WTC11 (cell line): ENCODE measurements at regions not wholly inside any gene's neighbourhood (a gene's known extent, or its start where the extent isn't known, plus 50 kb on each side); places are given as distances from the start of the nearest gene placed in this dataset.

Experiments used
- ATAC-seq: fragments of 200-7000 bp; cut with Tn5 transposase; 2 replicates; pipeline ENCODE4 v1.10.0; 2021; ENCODE audit warnings: mild to moderate bottlenecking, moderate library complexity
- CTCF ChIA-PET: fragments of 300-600 bp; sonication (Branson Sonifier 250); formaldehyde crosslinking; loops from one replicate; lab custom pipeline; 2021; ENCODE audit warnings: antibody characterized with exemption; lab: Charles Lee
- POLR2A ChIA-PET: fragments of 350-600 bp; sonication (Branson Sonifier 250); formaldehyde crosslinking; loops from one replicate; lab custom pipeline; 2021; ENCODE audit warnings: antibody characterized with exemption; lab: Charles Lee
- DNase-seq: peaks from one replicate; pipeline ENCODE4 v3.0.0; 2021; ENCODE audit warnings: low spot score
- H3K27ac Mint-ChIP-seq: 2 replicates; pipeline ENCODE4 v1.8.0; 2021; ENCODE audit warnings: mixed read lengths
- H3K27me3 Mint-ChIP-seq: 2 replicates; pipeline ENCODE4 v1.8.0; 2021; ENCODE audit warnings: low read depth, mild to moderate bottlenecking, moderate library complexity, mixed read lengths
- H3K36me3 Mint-ChIP-seq: 2 replicates; pipeline ENCODE4 v1.8.0; 2021; ENCODE audit warnings: mixed read lengths
- H3K4me1 Mint-ChIP-seq: 2 replicates; pipeline ENCODE4 v1.8.0; 2022; ENCODE audit warnings: mixed read lengths
- H3K4me3 Mint-ChIP-seq: 2 replicates; pipeline ENCODE4 v1.8.0; 2021; ENCODE audit warnings: mild to moderate bottlenecking, moderate library complexity, mixed read lengths
- H3K9me3 Mint-ChIP-seq: 2 replicates; pipeline ENCODE4 v1.8.0; 2021; ENCODE audit warnings: mixed read lengths
- CTCF ChIP-seq: fragments of 200-600 bp; IDR thresholded peaks from 2 replicates; pipeline ENCODE4 v1.8.0; 2022; ENCODE audit warnings: antibody characterized with exemption
- ERG ChIP-seq: fragments of 250-450 bp; sonication (Bioruptor Pico); IDR thresholded peaks from 2 replicates; pipeline ENCODE4 v1.8.0; 2021; ENCODE audit warnings: mild to moderate bottlenecking
- ESRRA ChIP-seq: sonication (generic); formaldehyde crosslinking; IDR thresholded peaks from 2 replicates; pipeline ENCODE4 v1.8.1; 2022; ENCODE audit warnings: mild to moderate bottlenecking, missing genetic modification reagents, borderline replicate concordance
- ETV6 ChIP-seq: sonication (generic); formaldehyde crosslinking; IDR thresholded peaks from 2 replicates; pipeline ENCODE4 v1.8.1; 2022; ENCODE audit warnings: mild to moderate bottlenecking, missing genetic modification reagents
- FOXJ3 ChIP-seq: sonication (generic); formaldehyde crosslinking; IDR thresholded peaks from 2 replicates; pipeline ENCODE4 v1.9.0; 2021; ENCODE audit warnings: missing genetic modification reagents, mild to moderate bottlenecking, borderline replicate concordance
- FOXK1 ChIP-seq: sonication (generic); formaldehyde crosslinking; IDR thresholded peaks from 2 replicates; pipeline ENCODE4 v1.8.0; 2022; ENCODE audit warnings: mild to moderate bottlenecking, moderate library complexity, missing genetic modification reagents
- GABPB1 ChIP-seq: sonication (generic); formaldehyde crosslinking; IDR thresholded peaks from 2 replicates; pipeline ENCODE4 v1.8.1; 2023; ENCODE audit warnings: mild to moderate bottlenecking, missing genetic modification reagents
- HMGA2 ChIP-seq: fragments of 250-450 bp; sonication (Bioruptor Pico); IDR thresholded peaks from 2 replicates; pipeline ENCODE4 v1.4.0; 2021; ENCODE audit warnings: mild to moderate bottlenecking, moderate library complexity
- HMGXB4 ChIP-seq: sonication (generic); formaldehyde crosslinking; IDR thresholded peaks from 2 replicates; pipeline ENCODE4 v1.8.1; 2023; ENCODE audit warnings: mild to moderate bottlenecking, moderate library complexity, missing genetic modification reagents
- IRF1 ChIP-seq: sonication (generic); formaldehyde crosslinking; IDR thresholded peaks from 2 replicates; pipeline ENCODE4 v1.8.0; 2023; ENCODE audit warnings: missing genetic modification reagents
- JAZF1 ChIP-seq: fragments of 250-450 bp; sonication (Bioruptor Pico); IDR thresholded peaks from 2 replicates; pipeline ENCODE4 v1.9.0; 2021; ENCODE audit warnings: moderate library complexity, mild to moderate bottlenecking, inconsistent platforms
- MYBL2 ChIP-seq: sonication (generic); formaldehyde crosslinking; IDR thresholded peaks from 2 replicates; pipeline ENCODE4 v1.8.1; 2023; ENCODE audit warnings: mild to moderate bottlenecking, moderate library complexity, missing genetic modification reagents
- NR1H2 ChIP-seq: sonication (generic); formaldehyde crosslinking; IDR thresholded peaks from 2 replicates; pipeline ENCODE4 v1.9.0; 2021; ENCODE audit warnings: mild to moderate bottlenecking, moderate library complexity, missing genetic modification reagents
- RORB ChIP-seq: fragments of 250-450 bp; sonication (Bioruptor Pico); IDR thresholded peaks from 2 replicates; pipeline ENCODE4 v1.9.0; 2021; ENCODE audit warnings: mild to moderate bottlenecking
- TCF7 ChIP-seq: sonication (generic); formaldehyde crosslinking; IDR thresholded peaks from 2 replicates; pipeline ENCODE4 v1.8.0; 2022; ENCODE audit warnings: mild to moderate bottlenecking, low read depth, missing genetic modification reagents, moderate library complexity
- TEAD4 ChIP-seq: sonication (generic); formaldehyde crosslinking; IDR thresholded peaks from 2 replicates; pipeline ENCODE4 v1.8.0; 2022; ENCODE audit warnings: mild to moderate bottlenecking, missing genetic modification reagents
- USF1 ChIP-seq: sonication (generic); formaldehyde crosslinking; IDR thresholded peaks from 2 replicates; pipeline ENCODE4 v1.8.0; 2022; ENCODE audit warnings: mild to moderate bottlenecking, missing genetic modification reagents
- ZNF219 ChIP-seq: sonication (generic); formaldehyde crosslinking; IDR thresholded peaks from 2 replicates; pipeline ENCODE4 v1.8.0; 2023; ENCODE audit warnings: missing genetic modification reagents, mild to moderate bottlenecking, borderline replicate concordance
- ZNF232 ChIP-seq: sonication (generic); formaldehyde crosslinking; IDR thresholded peaks from 2 replicates; pipeline ENCODE4 v1.8.0; 2022; ENCODE audit warnings: mild to moderate bottlenecking, missing genetic modification reagents
- ZNF396 ChIP-seq: fragments of 250-450 bp; sonication (Bioruptor Pico); IDR thresholded peaks from 2 replicates; pipeline ENCODE4 v1.8.0; 2021; ENCODE audit warnings: mild to moderate bottlenecking, moderate library complexity, borderline replicate concordance
- ZNF416 ChIP-seq: fragments of 250-450 bp; sonication (Bioruptor Pico); IDR thresholded peaks from 2 replicates; pipeline ENCODE4 v1.9.0; 2021; ENCODE audit warnings: mild to moderate bottlenecking, inconsistent platforms
- ZNF532 ChIP-seq: fragments of 250-450 bp; sonication (Bioruptor Pico); IDR thresholded peaks from 2 replicates; pipeline ENCODE4 v1.9.0; 2021; ENCODE audit warnings: mild to moderate bottlenecking, borderline replicate concordance

- TF ChIP-seq ERG (no peak), MYBL2 (CRISPR knock-in tag) (no peak), TCF7 (CRISPR knock-in tag) (no peak), ZNF396 (CRISPR knock-in tag) (no peak)
- TF ChIP-seq, all 79 proteins: peak for 0
These were observed 194.9 kb upstream of the UMPS start (continued) for GRCh38 chr3:124535306-124535705.

- Mint-ChIP-seq H3K9me3 (no peaks in the 10 kb centered on the region), H3K36me3 (no peaks in the 10 kb centered on the region), H3K4me3 (no peak overlapping the region), H3K27me3 (no peaks in the 10 kb centered on the region), H3K27ac (no peak overlapping the region), H3K4me1 (peaks cover 12% of the 10 kb centered on the region)
- ChIA-PET POLR2A (interaction anchor here (0.6 kb wide), 1 partner anchor 20 kb away, joined by 3 read pairs; no protein-coding TSS in a partner anchor), CTCF (interaction anchor here (1.0 to 2.3 kb wide), 3 partner anchors 10 to 19 kb away, joined by 3 to 11 read pairs (median 9); no protein-coding TSS in a partner anchor)
- TF ChIP-seq USF1 (CRISPR knock-in tag) (no peak), JAZF1 (no peak), ESRRA (CRISPR knock-in tag) (no peak), FOXJ3 (CRISPR knock-in tag) (no peak), ZNF232 (no peak), ETV6 (CRISPR knock-in tag) (no peak), FOXK1 (CRISPR knock-in tag) (no peak), ZNF416 (CRISPR knock-in tag) (no peak), HMGA2 (CRISPR knock-in tag) (no peak), TCF7 (CRISPR knock-in tag) (no peak), HMGXB4 (CRISPR knock-in tag) (no peak), NR1H2 (CRISPR knock-in tag) (no peak), CTCF (no peak), ZNF219 (CRISPR knock-in tag) (no peak), ZNF532 (no peak), GABPB1 (no peak), RORB (CRISPR knock-in tag) (no peak), IRF1 (CRISPR knock-in tag) (no peak), TEAD4 (CRISPR knock-in tag) (no peak)
- ATAC-seq (no peak), DNase-seq (no peak)
These were observed 189.6 kb upstream of the UMPS start for GRCh38 chr3:124540550-124541211.
